DOHH2 (cell line): ENCODE measurements at regions not wholly inside any gene's neighbourhood (a gene's known extent, or its start where the extent isn't known, plus 50 kb on each side); places are given as distances from the start of the nearest gene placed in this dataset.

Source experiments
- H3F3A ChIP-seq: fragments of 200-600 bp; sonication (generic), shearing (Covaris generic); 2 replicates; pipeline ENCODE4 v1.6.0; 2016; ENCODE audit warnings: antibody characterized with exemption, mild to moderate bottlenecking; ENCODE audit not compliant: control insufficient read depth, insufficient read depth
- H3K27ac ChIP-seq: fragments of 200-600 bp; sonication (generic); 2 replicates; pipeline ENCODE4 v1.5.1; 2014; ENCODE audit warnings: low read depth, mild to moderate bottlenecking, low read length, moderate library complexity
- H3K27me3 ChIP-seq: fragments of 200-600 bp; sonication (generic); 2 replicates; pipeline ENCODE4 v1.6.1; 2014; ENCODE audit warnings: mild to moderate bottlenecking, low read length, mixed read lengths; ENCODE audit not compliant: control insufficient read depth
- H3K36me3 ChIP-seq: fragments of 200-600 bp; sonication (generic); 2 replicates; pipeline ENCODE4 v1.6.1; 2014; ENCODE audit warnings: mild to moderate bottlenecking, low read length, moderate library complexity, mixed read lengths; ENCODE audit not compliant: control insufficient read depth
- H3K4me1 ChIP-seq: fragments of 200-600 bp; sonication (generic); 2 replicates; pipeline ENCODE4 v1.6.1; 2014; ENCODE audit warnings: mild to moderate bottlenecking, low read length, mixed read lengths; ENCODE audit not compliant: control insufficient read depth
- H3K4me2 ChIP-seq: fragments of 200-600 bp; sonication (generic); 2 replicates; pipeline ENCODE4 v1.6.0; 2014; ENCODE audit warnings: mild to moderate bottlenecking, low read length, moderate library complexity
- H3K4me3 ChIP-seq: fragments of 200-600 bp; sonication (generic); 2 replicates; pipeline ENCODE4 v1.5.1; 2014; ENCODE audit warnings: mild to moderate bottlenecking, low read length, mixed read lengths
- H3K79me2 ChIP-seq: fragments of 200-600 bp; sonication (generic); 2 replicates; pipeline ENCODE4 v1.6.1; 2014; ENCODE audit warnings: mild to moderate bottlenecking, low read length, mixed read lengths; ENCODE audit not compliant: control insufficient read depth
- H3K9me2 ChIP-seq: fragments of 200-600 bp; sonication (generic); replicated peaks from 2 replicates; pipeline ENCODE4 v1.6.1; 2014; ENCODE audit warnings: mild to moderate bottlenecking, low read length, mixed read lengths; ENCODE audit not compliant: control insufficient read depth
- H3K9me3 ChIP-seq: fragments of 200-600 bp; sonication (generic); 2 replicates; pipeline ENCODE4 v1.6.1; 2014; ENCODE audit warnings: antibody characterized with exemption, low read length, mixed read lengths; ENCODE audit not compliant: control insufficient read depth, insufficient read depth
- H4K20me1 ChIP-seq: fragments of 200-600 bp; sonication (generic); 2 replicates; pipeline ENCODE4 v1.6.0; 2014; ENCODE audit warnings: low read depth, mild to moderate bottlenecking, antibody characterized with exemption, low read length, moderate library complexity; ENCODE audit not compliant: control insufficient read depth, insufficient read depth
- EZH2phosphoT487 ChIP-seq: fragments of 200-600 bp; sonication (generic); IDR thresholded peaks from 2 replicates; pipeline ENCODE4 v1.6.1; 2017; ENCODE audit warnings: borderline replicate concordance, mild to moderate bottlenecking, antibody characterized with exemption, low read length, moderate library complexity, mixed read lengths
- TF ChIP-seq, protein P1 (sequence below): fragments of 200-600 bp; sonication (generic); IDR thresholded peaks from one replicate; pipeline ENCODE4 v1.5.1; 2014; ENCODE audit warnings: antibody characterized with exemption, mild to moderate bottlenecking, low read depth, low read length; ENCODE audit not compliant: poor library complexity, severe bottlenecking

DNA sequence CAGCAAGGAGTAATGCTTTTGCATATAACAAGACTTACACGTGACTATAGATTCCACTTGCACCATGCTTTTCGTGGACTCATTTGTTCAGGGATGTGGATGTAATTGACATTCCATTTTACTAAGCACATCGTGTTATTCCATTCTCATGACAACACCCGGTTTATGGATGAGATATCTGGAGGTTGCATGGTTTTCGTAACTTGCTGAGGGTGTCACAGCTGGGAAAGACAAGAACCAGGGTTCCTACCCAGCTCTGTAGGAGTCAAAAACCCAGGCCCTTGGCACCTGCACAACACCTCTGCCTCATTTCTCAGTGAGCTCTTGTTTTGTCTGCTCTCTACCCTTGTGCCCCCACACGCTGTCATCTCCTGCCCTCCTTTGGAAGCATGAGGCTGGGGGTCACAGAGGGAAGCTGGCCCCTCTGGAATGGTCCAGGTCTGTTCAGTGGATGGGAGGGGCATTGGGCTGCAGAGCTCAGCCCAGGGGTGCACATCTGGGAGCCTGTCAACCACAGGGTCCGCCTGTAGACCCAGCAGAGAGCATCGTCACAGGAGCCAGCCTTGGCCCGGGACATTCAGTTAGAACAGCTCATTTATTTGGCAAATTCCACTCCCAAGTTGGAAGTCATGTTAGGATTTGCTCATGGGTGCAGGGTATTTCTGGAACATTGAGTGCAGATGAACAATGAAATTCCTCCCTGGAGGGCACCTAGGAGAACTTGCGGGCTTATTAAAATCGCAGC, 120.1 kb upstream of the TWIST2 start:
- TF ChIP-seq, protein P1, sequence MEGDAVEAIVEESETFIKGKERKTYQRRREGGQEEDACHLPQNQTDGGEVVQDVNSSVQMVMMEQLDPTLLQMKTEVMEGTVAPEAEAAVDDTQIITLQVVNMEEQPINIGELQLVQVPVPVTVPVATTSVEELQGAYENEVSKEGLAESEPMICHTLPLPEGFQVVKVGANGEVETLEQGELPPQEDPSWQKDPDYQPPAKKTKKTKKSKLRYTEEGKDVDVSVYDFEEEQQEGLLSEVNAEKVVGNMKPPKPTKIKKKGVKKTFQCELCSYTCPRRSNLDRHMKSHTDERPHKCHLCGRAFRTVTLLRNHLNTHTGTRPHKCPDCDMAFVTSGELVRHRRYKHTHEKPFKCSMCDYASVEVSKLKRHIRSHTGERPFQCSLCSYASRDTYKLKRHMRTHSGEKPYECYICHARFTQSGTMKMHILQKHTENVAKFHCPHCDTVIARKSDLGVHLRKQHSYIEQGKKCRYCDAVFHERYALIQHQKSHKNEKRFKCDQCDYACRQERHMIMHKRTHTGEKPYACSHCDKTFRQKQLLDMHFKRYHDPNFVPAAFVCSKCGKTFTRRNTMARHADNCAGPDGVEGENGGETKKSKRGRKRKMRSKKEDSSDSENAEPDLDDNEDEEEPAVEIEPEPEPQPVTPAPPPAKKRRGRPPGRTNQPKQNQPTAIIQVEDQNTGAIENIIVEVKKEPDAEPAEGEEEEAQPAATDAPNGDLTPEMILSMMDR = no peak
- TF ChIP-seq EZH2phosphoT487 = no peak
- no peak overlapping the region for H3K27ac ChIP-seq
- no peaks in the 10 kb centered on the region for H3K9me3 ChIP-seq

GRCh38 chr2:238728330-238729260, 119.3 kb upstream of the TWIST2 start:
- no peaks in the 10 kb centered on the region for H3K79me2 ChIP-seq
- no peak overlapping the region for H3K27ac ChIP-seq
- no peaks in the 10 kb centered on the region for H3F3A ChIP-seq
- no peaks in the 10 kb centered on the region for H3K27me3 ChIP-seq
- TF ChIP-seq EZH2phosphoT487 = no peak
- TF ChIP-seq, protein P1 = no peak
- no peaks in the 10 kb centered on the region for H3K9me3 ChIP-seq
- no peaks in the 10 kb centered on the region for H4K20me1 ChIP-seq
- H3K36me3 ChIP-seq = no peaks in the 10 kb centered on the region
- H3K4me3 ChIP-seq = no peak overlapping the region
- H3K4me1 ChIP-seq = no peaks in the 10 kb centered on the region
- no peaks in the 10 kb centered on the region for H3K9me2 ChIP-seq
- no peak overlapping the region for H3K4me2 ChIP-seq

More for the DNA sequence above, 120.1 kb upstream of the TWIST2 start:
- H3K9me2 ChIP-seq = no peaks in the 10 kb centered on the region
- H3K4me2 ChIP-seq = no peak overlapping the region
- no peaks in the 10 kb centered on the region for H4K20me1 ChIP-seq
- H3K27me3 ChIP-seq = no peaks in the 10 kb centered on the region
- no peak overlapping the region for H3K4me3 ChIP-seq
- H3K36me3 ChIP-seq = no peaks in the 10 kb centered on the region
- no peaks in the 10 kb centered on the region for H3K79me2 ChIP-seq
- no peaks in the 10 kb centered on the region for H3F3A ChIP-seq
- no peaks in the 10 kb centered on the region for H3K4me1 ChIP-seq

GRCh38 chr2:238729261-238729935, 118.5 kb upstream of the TWIST2 start:
- no peak overlapping the region for H3K4me3 ChIP-seq
- H3K9me3 ChIP-seq = no peaks in the 10 kb centered on the region
- H3K79me2 ChIP-seq = no peaks in the 10 kb centered on the region
- H3F3A ChIP-seq = no peaks in the 10 kb centered on the region
- H3K36me3 ChIP-seq = no peaks in the 10 kb centered on the region
- H3K27me3 ChIP-seq = no peaks in the 10 kb centered on the region
- no peak overlapping the region for H3K27ac ChIP-seq
- no peaks in the 10 kb centered on the region for H3K4me1 ChIP-seq
- TF ChIP-seq, protein P1 = no peak
- no peak for TF ChIP-seq EZH2phosphoT487
- H3K9me2 ChIP-seq = no peaks in the 10 kb centered on the region
- no peak overlapping the region for H3K4me2 ChIP-seq
- no peaks in the 10 kb centered on the region for H4K20me1 ChIP-seq
